ENCODE measurements at regions not wholly inside any gene's neighbourhood (a gene's known extent, or its start where the extent isn't known, plus 50 kb on each side); places are given as distances from the start of the nearest gene placed in this dataset.
"Not testable (repeated sequence)": the region's sequence is repeated elsewhere in the genome, so short reads cannot be mapped to it uniquely, and the experiment has no call there.

GRCh38 chr18:10133516-10133915 is 219.7 kb downstream of the VAPA start:
- intact Hi-C loops (cut with DNase I), result no loop called here
- no peaks in the 10 kb centered on the region for H3K9me3 ChIP-seq (ENCODE audit: control insufficient read depth, low read length)
- H3K4me3 ChIP-seq (ENCODE audit: low read length), result no peak overlapping the region
- DNase-seq, result no peak
- H3K27me3 ChIP-seq (ENCODE audit: control insufficient read depth, insufficient read depth), result no peaks in the 10 kb centered on the region
- H3K4me1 ChIP-seq (ENCODE audit: control insufficient read depth, insufficient read depth, low read length), result no peaks in the 10 kb centered on the region
- H3K27ac ChIP-seq (ENCODE audit: low read length), result no peak overlapping the region
- ATAC-seq, result no peak
- 97% methylated on average over 2 of the region's 2 CpGs for WGBS

GRCh38 chr18:10134204-10134603 is 220.4 kb downstream of the VAPA start:
- no peak for ATAC-seq
- WGBS, result 94% methylated on average over 14 of the region's 14 CpGs
- no peak overlapping the region for H3K4me3 ChIP-seq (ENCODE audit: low read length)
- DNase-seq, result no peak
- H3K27ac ChIP-seq (ENCODE audit: low read length), result no peak overlapping the region
- intact Hi-C loops (cut with DNase I), result no loop called here
- H3K4me1 ChIP-seq (ENCODE audit: control insufficient read depth, insufficient read depth, low read length), result no peaks in the 10 kb centered on the region
- H3K9me3 ChIP-seq (ENCODE audit: control insufficient read depth, low read length), result no peaks in the 10 kb centered on the region
- H3K27me3 ChIP-seq (ENCODE audit: control insufficient read depth, insufficient read depth), result no peaks in the 10 kb centered on the region

DNA sequence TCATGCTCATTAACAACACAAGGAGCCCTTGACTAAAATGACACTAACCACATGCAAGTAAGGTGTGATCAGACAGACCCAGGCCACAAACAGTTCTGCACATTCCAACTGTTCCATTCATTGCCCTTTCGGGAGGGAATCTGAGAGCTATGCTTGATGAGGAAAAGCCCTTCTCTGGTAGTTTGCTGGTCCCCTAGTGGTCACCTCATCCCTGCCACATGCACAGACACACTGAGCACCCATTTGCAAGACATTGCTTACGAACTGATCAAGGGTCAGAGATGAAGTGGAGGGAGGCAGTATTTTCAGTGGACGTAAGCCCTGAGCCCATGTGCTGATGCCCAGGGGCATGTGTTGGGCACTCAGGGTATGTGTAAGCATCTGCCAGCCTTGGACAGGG is 220.9 kb downstream of the VAPA start:
- 95% methylated on average over 2 of the region's 3 CpGs for WGBS
- ATAC-seq; H3K27me3 ChIP-seq (ENCODE audit: control insufficient read depth, insufficient read depth); H3K4me1 ChIP-seq (ENCODE audit: control insufficient read depth, insufficient read depth, low read length); H3K4me3 ChIP-seq (ENCODE audit: low read length); H3K27ac ChIP-seq (ENCODE audit: low read length); intact Hi-C loops (cut with DNase I); H3K9me3 ChIP-seq (ENCODE audit: control insufficient read depth, low read length); DNase-seq: not testable (repeated sequence)

GRCh38 chr18:10135302-10135926 is 221.6 kb downstream of the VAPA start:
- Histone ChIP-seq H3K9me3 (ENCODE audit: control insufficient read depth, low read length) (no peaks in the 10 kb centered on the region), H3K4me1 (ENCODE audit: control insufficient read depth, insufficient read depth, low read length) (peaks cover 2% of the 10 kb centered on the region), H3K27ac (ENCODE audit: low read length) (no peak overlapping the region), H3K4me3 (ENCODE audit: low read length) (no peak overlapping the region), H3K27me3 (ENCODE audit: control insufficient read depth, insufficient read depth) (no peaks in the 10 kb centered on the region)
- no peak for DNase-seq
- no peak for ATAC-seq
- WGBS, result 92% methylated on average over 3 of the region's 3 CpGs
- intact Hi-C loops (cut with DNase I), result no loop called here

GRCh38 chr18:10138719-10139118 is 224.9 kb downstream of the VAPA start:
- DNase-seq, result no peak
- no peaks in the 10 kb centered on the region for H3K9me3 ChIP-seq (ENCODE audit: control insufficient read depth, low read length)
- H3K27me3 ChIP-seq (ENCODE audit: control insufficient read depth, insufficient read depth), result no peaks in the 10 kb centered on the region
- ATAC-seq, result no peak
- intact Hi-C loops (cut with DNase I), result no loop called here
- no peak overlapping the region for H3K27ac ChIP-seq (ENCODE audit: low read length)
- peaks cover 5% of the 10 kb centered on the region for H3K4me1 ChIP-seq (ENCODE audit: control insufficient read depth, insufficient read depth, low read length)
- H3K4me3 ChIP-seq (ENCODE audit: low read length), result no peak overlapping the region
- 96% methylated on average over 3 of the region's 3 CpGs for WGBS

GRCh38 chr18:10139783-10140410 is 226.1 kb downstream of the VAPA start:
- Histone ChIP-seq H3K4me1 (ENCODE audit: control insufficient read depth, insufficient read depth, low read length) (peaks cover 5% of the 10 kb centered on the region), H3K4me3 (ENCODE audit: low read length) (no peak overlapping the region), H3K27me3 (ENCODE audit: control insufficient read depth, insufficient read depth) (no peaks in the 10 kb centered on the region), H3K27ac (ENCODE audit: low read length) (peak overlapping the region; percentile 48), H3K9me3 (ENCODE audit: control insufficient read depth, low read length) (no peaks in the 10 kb centered on the region)
- WGBS, result 78% methylated on average over 7 of the region's 7 CpGs
- DNase-seq (no peak), ATAC-seq (no peak)
- intact Hi-C loops (cut with DNase I), result no loop called here

- intact Hi-C loops (cut with DNase I), result no loop called here
- no peak for DNase-seq
- H3K27ac ChIP-seq (ENCODE audit: low read length), result peak overlapping the region; percentile 48
- ATAC-seq, result no peak
- H3K27me3 ChIP-seq (ENCODE audit: control insufficient read depth, insufficient read depth), result no peaks in the 10 kb centered on the region
- peaks cover 5% of the 10 kb centered on the region for H3K4me1 ChIP-seq (ENCODE audit: control insufficient read depth, insufficient read depth, low read length)
- H3K4me3 ChIP-seq (ENCODE audit: low read length), result no peak overlapping the region
- H3K9me3 ChIP-seq (ENCODE audit: control insufficient read depth, low read length), result no peaks in the 10 kb centered on the region
- 81% methylated on average over 7 of the region's 7 CpGs for WGBS
These were observed 226.9 kb downstream of the VAPA start for GRCh38 chr18:10140461-10141282.

- DNase-seq (peak in 2 of 3 donors; percentile 39 to 65), ATAC-seq (peak; percentile 27 to 31)
- peaks cover 5% of the 10 kb centered on the region for H3K4me1 ChIP-seq (ENCODE audit: control insufficient read depth, insufficient read depth, low read length)
- WGBS, result 76% methylated on average over 7 of the region's 7 CpGs
- no peak overlapping the region for H3K27ac ChIP-seq (ENCODE audit: low read length)
- no peaks in the 10 kb centered on the region for H3K9me3 ChIP-seq (ENCODE audit: control insufficient read depth, low read length)
- H3K4me3 ChIP-seq (ENCODE audit: low read length), result no peak overlapping the region
- intact Hi-C loops (cut with DNase I), result no loop called here
- no peaks in the 10 kb centered on the region for H3K27me3 ChIP-seq (ENCODE audit: control insufficient read depth, insufficient read depth)
These were observed 227.7 kb downstream of the VAPA start for GRCh38 chr18:10141559-10141958.

DNA sequence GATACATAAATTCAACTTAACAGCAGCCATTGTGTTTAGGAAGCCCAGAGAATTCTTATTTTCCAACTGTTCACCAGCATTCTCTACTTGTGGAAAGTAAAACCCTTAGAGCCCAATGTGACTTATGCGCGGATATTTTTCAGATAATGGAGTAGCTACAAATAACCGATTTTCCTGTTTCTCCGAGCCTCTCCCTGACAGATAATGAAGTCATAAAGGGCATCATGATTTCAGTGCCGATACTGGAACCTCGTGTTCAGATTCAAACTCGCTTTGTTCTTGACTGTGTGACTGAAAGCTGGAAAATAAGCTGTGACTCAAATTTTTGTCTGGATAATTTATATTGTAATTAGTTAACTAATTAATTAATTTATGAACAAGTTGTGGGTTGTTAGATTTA is 228.2 kb downstream of the VAPA start:
- intact Hi-C loops (cut with DNase I), result no loop called here
- no peaks in the 10 kb centered on the region for H3K9me3 ChIP-seq (ENCODE audit: control insufficient read depth, low read length)
- no peaks in the 10 kb centered on the region for H3K27me3 ChIP-seq (ENCODE audit: control insufficient read depth, insufficient read depth)
- H3K4me3 ChIP-seq (ENCODE audit: low read length), result no peak overlapping the region
- H3K4me1 ChIP-seq (ENCODE audit: control insufficient read depth, insufficient read depth, low read length), result peaks cover 5% of the 10 kb centered on the region
- no peak overlapping the region for H3K27ac ChIP-seq (ENCODE audit: low read length)
- ATAC-seq (peak in 1 of 2 donors; percentile 52), DNase-seq (no peak)
- WGBS, result 50% methylated on average over 7 of the region's 7 CpGs

DNA sequence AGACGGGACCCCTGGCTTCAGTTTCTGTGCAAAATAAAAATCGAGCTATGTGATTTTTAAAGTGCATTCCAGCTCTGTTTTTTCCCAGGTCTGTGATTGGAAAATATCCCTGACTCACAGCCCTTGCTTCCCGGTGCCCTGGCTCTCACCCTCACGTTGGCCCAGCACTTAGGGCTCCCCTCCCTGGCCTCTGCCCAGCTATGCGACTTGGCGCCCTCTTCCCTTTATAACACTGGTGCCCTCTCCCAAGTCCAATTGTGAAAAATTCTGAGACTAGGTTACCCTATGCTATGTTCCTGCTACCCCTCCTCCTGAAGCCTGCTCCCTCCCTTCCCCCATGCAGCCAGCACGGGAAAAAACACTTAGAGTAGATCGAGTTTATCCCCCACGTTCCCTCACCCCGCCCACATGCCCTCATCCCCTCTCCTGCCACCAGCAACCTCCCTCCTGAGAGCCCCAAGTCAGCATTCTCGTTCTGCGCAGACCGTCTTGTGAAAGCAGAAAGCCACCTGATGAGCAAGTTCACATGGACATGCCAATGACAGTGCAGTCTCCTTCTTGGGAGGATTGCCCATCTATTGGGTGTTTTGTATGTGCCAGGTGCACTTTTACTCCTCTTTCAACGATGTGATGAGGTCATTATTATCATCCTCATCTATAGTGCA is 228.8 kb downstream of the VAPA start:
- peaks cover 5% of the 10 kb centered on the region for H3K4me1 ChIP-seq (ENCODE audit: control insufficient read depth, insufficient read depth, low read length)
- intact Hi-C loops (cut with DNase I), result no loop called here

DNA sequence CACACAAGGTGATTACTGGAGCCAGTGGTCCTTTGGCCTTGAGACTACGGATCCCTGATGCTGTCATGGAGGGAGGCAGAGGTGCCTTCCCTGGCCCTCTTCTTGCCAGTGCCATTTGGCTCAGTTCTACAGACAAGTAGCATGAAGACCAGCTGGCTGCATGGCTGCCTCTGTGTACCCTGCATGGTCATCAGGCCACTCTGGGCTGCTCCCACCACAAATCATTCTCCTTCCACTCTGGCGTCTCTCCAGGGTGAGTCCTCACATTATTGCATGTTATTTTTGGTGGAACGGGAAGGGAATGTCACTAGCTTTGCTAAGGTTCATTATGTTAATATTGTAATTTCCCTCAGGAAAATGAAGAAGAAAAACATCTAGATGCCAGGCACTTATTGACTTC is 229.8 kb downstream of the VAPA start:
- intact Hi-C loops (cut with DNase I), result no loop called here
- ATAC-seq (peak in 1 of 2 donors; percentile 28), DNase-seq (peak in 1 of 3 donors; percentile 53)
- 54% methylated on average over 3 of the region's 3 CpGs for WGBS
- no peaks in the 10 kb centered on the region for H3K27me3 ChIP-seq (ENCODE audit: control insufficient read depth, insufficient read depth)
- no peak overlapping the region for H3K4me3 ChIP-seq (ENCODE audit: low read length)
- H3K9me3 ChIP-seq (ENCODE audit: control insufficient read depth, low read length), result no peaks in the 10 kb centered on the region
- peaks cover 5% of the 10 kb centered on the region for H3K4me1 ChIP-seq (ENCODE audit: control insufficient read depth, insufficient read depth, low read length)
- no peak overlapping the region for H3K27ac ChIP-seq (ENCODE audit: low read length)

More for the DNA sequence above, 228.8 kb downstream of the VAPA start:
- H3K4me3 ChIP-seq (ENCODE audit: low read length), result no peak overlapping the region
- DNase-seq, result peak; percentile 68 to 84 (median 79)
- H3K27ac ChIP-seq (ENCODE audit: low read length), result peak overlapping the region; percentile 55
- peak; percentile 84 to 87 for ATAC-seq
- 51% methylated on average over 14 of the region's 14 CpGs for WGBS
- H3K27me3 ChIP-seq (ENCODE audit: control insufficient read depth, insufficient read depth), result no peaks in the 10 kb centered on the region
- no peaks in the 10 kb centered on the region for H3K9me3 ChIP-seq (ENCODE audit: control insufficient read depth, low read length)

All from right cardiac atrium (tissue), 5 donors.